HL-60 (cell line): ENCODE measurements at regions not wholly inside any gene's neighbourhood (a gene's known extent, or its start where the extent isn't known, plus 50 kb on each side); places are given as distances from the start of the nearest gene placed in this dataset.
A peak's percentile ranks its signal among the peaks of the same experiment; 100 is the strongest.

Experiments
- CTCF ChIP-seq: IDR thresholded peaks from one replicate; pipeline ENCODE4 v1.5.1; 2011; ENCODE audit warnings: low read length, control low read depth, inconsistent platforms; ENCODE audit not compliant: insufficient read depth
- GABPA ChIP-seq: IDR thresholded peaks from 2 replicates; pipeline ENCODE4 v1.6.1; 2012; ENCODE audit warnings: low read depth
- POLR2AphosphoS5 ChIP-seq: IDR thresholded peaks from 2 replicates; pipeline ENCODE4 v1.6.1; 2012; ENCODE audit warnings: low read depth
- SPI1 ChIP-seq: IDR thresholded peaks from 2 replicates; pipeline ENCODE4 v1.6.1; 2012; ENCODE audit warnings: low read depth, mild to moderate bottlenecking, borderline replicate concordance
- TF ChIP-seq, protein P1 (sequence below): IDR thresholded peaks from 2 replicates; pipeline ENCODE4 v1.6.1; 2012; ENCODE audit warnings: low read depth; ENCODE audit not compliant: insufficient replicate concordance

- peak; percentile 73 for TF ChIP-seq CTCF
- TF ChIP-seq POLR2AphosphoS5: no peak
- no peak for TF ChIP-seq GABPA
- TF ChIP-seq, protein P1, sequence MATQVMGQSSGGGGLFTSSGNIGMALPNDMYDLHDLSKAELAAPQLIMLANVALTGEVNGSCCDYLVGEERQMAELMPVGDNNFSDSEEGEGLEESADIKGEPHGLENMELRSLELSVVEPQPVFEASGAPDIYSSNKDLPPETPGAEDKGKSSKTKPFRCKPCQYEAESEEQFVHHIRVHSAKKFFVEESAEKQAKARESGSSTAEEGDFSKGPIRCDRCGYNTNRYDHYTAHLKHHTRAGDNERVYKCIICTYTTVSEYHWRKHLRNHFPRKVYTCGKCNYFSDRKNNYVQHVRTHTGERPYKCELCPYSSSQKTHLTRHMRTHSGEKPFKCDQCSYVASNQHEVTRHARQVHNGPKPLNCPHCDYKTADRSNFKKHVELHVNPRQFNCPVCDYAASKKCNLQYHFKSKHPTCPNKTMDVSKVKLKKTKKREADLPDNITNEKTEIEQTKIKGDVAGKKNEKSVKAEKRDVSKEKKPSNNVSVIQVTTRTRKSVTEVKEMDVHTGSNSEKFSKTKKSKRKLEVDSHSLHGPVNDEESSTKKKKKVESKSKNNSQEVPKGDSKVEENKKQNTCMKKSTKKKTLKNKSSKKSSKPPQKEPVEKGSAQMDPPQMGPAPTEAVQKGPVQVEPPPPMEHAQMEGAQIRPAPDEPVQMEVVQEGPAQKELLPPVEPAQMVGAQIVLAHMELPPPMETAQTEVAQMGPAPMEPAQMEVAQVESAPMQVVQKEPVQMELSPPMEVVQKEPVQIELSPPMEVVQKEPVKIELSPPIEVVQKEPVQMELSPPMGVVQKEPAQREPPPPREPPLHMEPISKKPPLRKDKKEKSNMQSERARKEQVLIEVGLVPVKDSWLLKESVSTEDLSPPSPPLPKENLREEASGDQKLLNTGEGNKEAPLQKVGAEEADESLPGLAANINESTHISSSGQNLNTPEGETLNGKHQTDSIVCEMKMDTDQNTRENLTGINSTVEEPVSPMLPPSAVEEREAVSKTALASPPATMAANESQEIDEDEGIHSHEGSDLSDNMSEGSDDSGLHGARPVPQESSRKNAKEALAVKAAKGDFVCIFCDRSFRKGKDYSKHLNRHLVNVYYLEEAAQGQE: no peak
- TF ChIP-seq SPI1: no peak
Observed at GRCh38 chr6:37566111-37566949, 66.6 kb upstream of the CCDC167 start.
